ENCODE measurements at regions not wholly inside any gene's neighbourhood (a gene's known extent, or its start where the extent isn't known, plus 50 kb on each side); places are given as distances from the start of the nearest gene placed in this dataset.

GRCh38 chr10:107931808-107932207, 767.3 kb upstream of the SORCS1 start:
- no peak for DNase-seq (ENCODE audit: low spot score)

- no peak for DNase-seq (ENCODE audit: low spot score)
Measured at GRCh38 chr10:107930037-107930436, 765.5 kb upstream of the SORCS1 start.

- DNase-seq (ENCODE audit: low spot score), result peak; percentile 19
Measured at GRCh38 chr10:107924458-107924857, 760.0 kb upstream of the SORCS1 start.

GRCh38 chr10:107919626-107920235, 755.2 kb upstream of the SORCS1 start:
- DNase-seq (ENCODE audit: low spot score), result no peak

- DNase-seq (ENCODE audit: low spot score), result no peak
Measured at GRCh38 chr10:107918171-107918570, 753.7 kb upstream of the SORCS1 start.

GRCh38 chr10:107915215-107915610, 750.7 kb upstream of the SORCS1 start:
- no peak for DNase-seq (ENCODE audit: low spot score)

GRCh38 chr10:107914450-107915214, 750.1 kb upstream of the SORCS1 start:
- no peak for DNase-seq (ENCODE audit: low spot score)

GRCh38 chr10:107913317-107914294, 749.1 kb upstream of the SORCS1 start:
- DNase-seq (ENCODE audit: low spot score), result no peak

GRCh38 chr10:107901076-107901475, 736.6 kb upstream of the SORCS1 start:
- no peak for DNase-seq (ENCODE audit: low spot score)

GRCh38 chr10:107900131-107900530, 735.6 kb upstream of the SORCS1 start:
- no peak for DNase-seq (ENCODE audit: low spot score)

- DNase-seq (ENCODE audit: low spot score), result no peak
Measured at GRCh38 chr10:107899502-107900062, 735.1 kb upstream of the SORCS1 start.

- no peak for DNase-seq (ENCODE audit: low spot score)
Measured at GRCh38 chr10:107899075-107899474, 734.6 kb upstream of the SORCS1 start.

- no peak for DNase-seq (ENCODE audit: low spot score)
Measured at GRCh38 chr10:107898392-107898791, 733.9 kb upstream of the SORCS1 start.

GRCh38 chr10:107894516-107894915, 730.0 kb upstream of the SORCS1 start:
- DNase-seq (ENCODE audit: low spot score), result no peak

GRCh38 chr10:107889105-107889504, 724.6 kb upstream of the SORCS1 start:
- no peak for DNase-seq (ENCODE audit: low spot score)

GRCh38 chr10:107880185-107880584, 715.7 kb upstream of the SORCS1 start:
- DNase-seq (ENCODE audit: low spot score), result no peak

- DNase-seq (ENCODE audit: low spot score), result no peak
Measured at GRCh38 chr10:107873007-107873406, 708.5 kb upstream of the SORCS1 start.

GRCh38 chr10:107865691-107866090, 701.2 kb upstream of the SORCS1 start:
- DNase-seq (ENCODE audit: low spot score), result no peak

- DNase-seq (ENCODE audit: low spot score), result no peak
Measured at GRCh38 chr10:107859065-107859464, 694.6 kb upstream of the SORCS1 start.

- no peak for DNase-seq (ENCODE audit: low spot score)
Measured at GRCh38 chr10:107856047-107856315, 691.5 kb upstream of the SORCS1 start.

GRCh38 chr10:107855301-107856046, 691.0 kb upstream of the SORCS1 start:
- no peak for DNase-seq (ENCODE audit: low spot score)

All from A172 (cell line).